Endothelial cell of umbilical vein (primary cell): ENCODE measurements at regions not wholly inside any gene's neighbourhood (a gene's known extent, or its start where the extent isn't known, plus 50 kb on each side); places are given as distances from the start of the nearest gene placed in this dataset.

ENCODE experiments used
- BruUV-seq: library from RNA; stranded (reverse); fragments of 400-500 nt; replicated peaks from 2 replicates; lab custom pipeline; 2021; lab: Mats Ljungman, UMichigan
- CTCF ChIA-PET: fragments of 300-600, 350-600 bp; sonication (Branson Sonifier 250); formaldehyde crosslinking; loops from one replicate; lab custom pipeline; 2021; ENCODE audit warnings: antibody characterized with exemption, inconsistent platforms; lab: Charles Lee
- POLR2A ChIA-PET: fragments of 300-600, 350-600 bp; sonication (Branson Sonifier 250); formaldehyde crosslinking; loops from one replicate; lab custom pipeline; 2021; ENCODE audit warnings: antibody characterized with exemption, inconsistent platforms; lab: Charles Lee
- DNase-seq: peaks from one replicate; pipeline ENCODE4 v3.0.0-alpha.2; 2011; ENCODE audit warnings: low read depth, low spot score
- FAIRE-seq: peaks from 2 replicates; lab custom pipeline; 2011; peaks lifted over from hg19 to GRCh38; lab: Jason Lieb, UNC
- H2AFZ ChIP-seq: 2 replicates; pipeline ENCODE4 v1.6.0; 2012; ENCODE audit warnings: low read depth, low read length, control low read depth, inconsistent platforms
- H3K27ac ChIP-seq: 2 replicates; pipeline ENCODE4 v1.5.1; 2011; ENCODE audit warnings: low read depth, mild to moderate bottlenecking, control low read depth, low read length, moderate library complexity; ENCODE audit not compliant: insufficient read depth
- H3K27me3 ChIP-seq, 2 experiments: 2 replicates each; pipeline versions ENCODE4 v1.6.0 to v1.6.1; 2011; ENCODE audit warnings: low read length in 2 of 2, mixed read lengths in 1 of 2; ENCODE audit not compliant: control insufficient read depth in 2 of 2, insufficient read depth in 2 of 2
- H3K36me3 ChIP-seq, 2 experiments: 2 replicates in 1 of 2; 3 replicates in 1 of 2; pipeline ENCODE4 v1.5.1; 2011; ENCODE audit warnings: low read length in 2 of 2, mild to moderate bottlenecking in 1 of 2, moderate library complexity in 1 of 2; ENCODE audit not compliant: control insufficient read depth in 2 of 2, insufficient read depth in 2 of 2; ENCODE audit errors: extremely low read depth in 1 of 2
- H3K4me1 ChIP-seq: 3 replicates; pipeline ENCODE4 v1.5.1; 2011; ENCODE audit warnings: mild to moderate bottlenecking, low read length; ENCODE audit not compliant: control insufficient read depth, insufficient read depth; ENCODE audit errors: extremely low read depth
- H3K4me2 ChIP-seq: 2 replicates; pipeline ENCODE4 v1.6.1; 2011; ENCODE audit warnings: low read length, control low read depth, mixed read lengths; ENCODE audit not compliant: insufficient read depth
- H3K4me3 ChIP-seq, 3 experiments: fragments of 200-600 bp in 1 of 3; sonication (generic), shearing (Covaris generic) in 1 of 3; replicated peaks in 1 of 3; 2 replicates each; pipeline ENCODE4 v1.5.1; 2011 to 2016; ENCODE audit warnings: control low read depth in 3 of 3, low read length in 3 of 3, mild to moderate bottlenecking in 2 of 3, inconsistent platforms in 1 of 3, low read depth in 1 of 3, moderate library complexity in 1 of 3; ENCODE audit not compliant: insufficient read depth in 1 of 3
- H3K79me2 ChIP-seq: 2 replicates; pipeline ENCODE4 v1.6.0; 2012; ENCODE audit warnings: low read length, inconsistent platforms; ENCODE audit not compliant: control insufficient read depth, insufficient read depth
- H3K9ac ChIP-seq: replicated peaks from 2 replicates; pipeline ENCODE3; 2011; ENCODE audit warnings: low read length, control low read depth; ENCODE audit not compliant: insufficient read depth; ENCODE audit errors: extremely low read depth
- H3K9me1 ChIP-seq: replicated peaks from 3 replicates; pipeline ENCODE4 v1.6.0; 2011; ENCODE audit warnings: mild to moderate bottlenecking, low read length; ENCODE audit not compliant: control insufficient read depth, insufficient read depth; ENCODE audit errors: extremely low read depth
- H3K9me3 ChIP-seq: replicated peaks from 2 replicates; pipeline ENCODE4 v1.5.1; 2012; ENCODE audit warnings: low read length, inconsistent platforms; ENCODE audit not compliant: control insufficient read depth, insufficient read depth
- H4K20me1 ChIP-seq: replicated peaks from 2 replicates; pipeline ENCODE3; 2011; ENCODE audit warnings: mild to moderate bottlenecking, low read length; ENCODE audit not compliant: control insufficient read depth, insufficient read depth; ENCODE audit errors: extremely low read depth
- EZH2 ChIP-seq: IDR thresholded peaks from 2 replicates; pipeline ENCODE4 v1.6.1; 2012; ENCODE audit warnings: borderline replicate concordance, low read depth, mild to moderate bottlenecking, moderate library complexity, low read length, inconsistent platforms; ENCODE audit not compliant: severe bottlenecking
- FOS ChIP-seq: IDR thresholded peaks from 2 replicates; pipeline ENCODE4 v1.6.1; 2011; ENCODE audit warnings: mild to moderate bottlenecking, low read length, moderate library complexity, borderline replicate concordance; ENCODE audit not compliant: insufficient read depth
- JUN ChIP-seq: IDR thresholded peaks from 2 replicates; pipeline ENCODE4 v1.6.1; 2011; ENCODE audit warnings: borderline replicate concordance, low read depth; ENCODE audit not compliant: insufficient read length, insufficient read depth
- POLR2AphosphoS5 ChIP-seq: IDR thresholded peaks from 2 replicates; pipeline ENCODE4 v1.6.1; 2012; ENCODE audit warnings: low read depth, mild to moderate bottlenecking, control low read depth, low read length, moderate library complexity; ENCODE audit not compliant: insufficient read depth
- dilution Hi-C: fragments of 300-500 bp; cut with MboI; formaldehyde crosslinking; loops from one replicate; pipeline ENCODE4 v1.15.0; 2019; ENCODE audit warnings: low sequenced_read_pairs; ENCODE audit not compliant: extremely low pct_ligation_motif_present
- intact Hi-C: fragments of 100-400 bp; cut with micrococcal nuclease; formaldehyde crosslinking; loops from one replicate; pipeline ENCODE4 v1.10.0; 2022
- TF ChIP-seq, protein P1 (sequence below): IDR thresholded peaks from 2 replicates; pipeline ENCODE4 v1.6.1; 2011; ENCODE audit not compliant: insufficient read depth, insufficient read length
- TF ChIP-seq, protein P2 (sequence below), 2 donors: IDR thresholded peaks; 1 replicate in 1 of 2; 2 replicates in 1 of 2; pipeline ENCODE4 v1.5.1; 2011; ENCODE audit warnings: low read length in 2 of 2, mild to moderate bottlenecking in 2 of 2, moderate library complexity in 2 of 2, control low read depth in 1 of 2, inconsistent platforms in 1 of 2, low read depth in 1 of 2; ENCODE audit not compliant: insufficient read depth in 1 of 2; ENCODE audit errors: extremely low read depth in 1 of 2

DNA sequence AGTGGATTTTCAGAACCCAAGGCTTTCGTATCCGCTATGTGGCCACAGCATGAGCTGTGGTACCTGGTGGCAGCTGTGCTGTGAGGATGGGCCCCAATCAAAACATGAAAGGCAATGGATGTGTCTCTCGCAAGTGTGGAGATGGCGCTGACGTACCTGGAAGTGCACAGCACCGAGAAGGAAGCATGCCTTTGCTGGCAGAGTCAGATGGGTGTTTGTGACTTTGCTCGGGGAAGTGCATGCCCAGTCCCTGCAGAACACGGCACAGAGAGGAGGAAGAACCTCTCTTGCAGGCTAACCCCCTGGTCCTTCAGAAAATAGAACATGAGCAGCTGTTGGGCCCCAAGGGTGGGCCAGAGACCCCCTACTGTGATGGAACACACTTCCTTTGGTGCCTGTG is 654.1 kb upstream of the ZWINT start:
- Histone ChIP-seq H3K79me2 (no peaks in the 10 kb centered on the region), H3K4me2 (no peak overlapping the region), H3K27ac (no peak overlapping the region), H3K9ac (no peak overlapping the region), H3K4me1 (no peaks in the 10 kb centered on the region), H3K9me1 (no peaks in the 10 kb centered on the region), H3K9me3 (peaks cover 8% of the 10 kb centered on the region), H3K27me3 (no peaks in the 10 kb centered on the region), H4K20me1 (no peaks in the 10 kb centered on the region), H3K4me3 (no peak overlapping the region), H2AFZ (no peak overlapping the region), H3K36me3 (no peaks in the 10 kb centered on the region)
- TF ChIP-seq JUN (no peak), EZH2 (no peak), FOS (no peak), POLR2AphosphoS5 (no peak)
- TF ChIP-seq, protein P1, sequence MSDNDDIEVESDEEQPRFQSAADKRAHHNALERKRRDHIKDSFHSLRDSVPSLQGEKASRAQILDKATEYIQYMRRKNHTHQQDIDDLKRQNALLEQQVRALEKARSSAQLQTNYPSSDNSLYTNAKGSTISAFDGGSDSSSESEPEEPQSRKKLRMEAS, result no peak
- TF ChIP-seq, protein P2, sequence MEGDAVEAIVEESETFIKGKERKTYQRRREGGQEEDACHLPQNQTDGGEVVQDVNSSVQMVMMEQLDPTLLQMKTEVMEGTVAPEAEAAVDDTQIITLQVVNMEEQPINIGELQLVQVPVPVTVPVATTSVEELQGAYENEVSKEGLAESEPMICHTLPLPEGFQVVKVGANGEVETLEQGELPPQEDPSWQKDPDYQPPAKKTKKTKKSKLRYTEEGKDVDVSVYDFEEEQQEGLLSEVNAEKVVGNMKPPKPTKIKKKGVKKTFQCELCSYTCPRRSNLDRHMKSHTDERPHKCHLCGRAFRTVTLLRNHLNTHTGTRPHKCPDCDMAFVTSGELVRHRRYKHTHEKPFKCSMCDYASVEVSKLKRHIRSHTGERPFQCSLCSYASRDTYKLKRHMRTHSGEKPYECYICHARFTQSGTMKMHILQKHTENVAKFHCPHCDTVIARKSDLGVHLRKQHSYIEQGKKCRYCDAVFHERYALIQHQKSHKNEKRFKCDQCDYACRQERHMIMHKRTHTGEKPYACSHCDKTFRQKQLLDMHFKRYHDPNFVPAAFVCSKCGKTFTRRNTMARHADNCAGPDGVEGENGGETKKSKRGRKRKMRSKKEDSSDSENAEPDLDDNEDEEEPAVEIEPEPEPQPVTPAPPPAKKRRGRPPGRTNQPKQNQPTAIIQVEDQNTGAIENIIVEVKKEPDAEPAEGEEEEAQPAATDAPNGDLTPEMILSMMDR (IDR thresholded peaks at IDR 0.05; ENCODE audit: extremely low read depth in 1 of 2, insufficient read depth in 1 of 2, low read depth in 1 of 2, low read length in 2 of 2), result no peak
- ChIA-PET CTCF (no interaction called here), POLR2A (no interaction called here)
- BruUV-seq, result no TSS peak
- FAIRE-seq (no peak), DNase-seq (no peak)
- dilution Hi-C loops (no loop called here), intact Hi-C loops (no loop called here)
